NB4 (cell line): ENCODE measurements at regions not wholly inside any gene's neighbourhood (a gene's known extent, or its start where the extent isn't known, plus 50 kb on each side); places are given as distances from the start of the nearest gene placed in this dataset.

Experiments
- DNase-seq: peaks from one replicate; pipeline ENCODE4 v3.0.0; 2010; ENCODE audit warnings: low read depth
- H3K4me3 ChIP-seq: one replicate; pipeline ENCODE4 v1.5.1; 2011; ENCODE audit warnings: mild to moderate bottlenecking, low read depth, low read length, moderate library complexity
- CTCF ChIP-seq: IDR thresholded peaks from one replicate; pipeline ENCODE4 v1.5.1; 2012; ENCODE audit warnings: low read depth, low read length
- MAX ChIP-seq: IDR thresholded peaks from 2 replicates; pipeline ENCODE4 v1.6.1; 2011; ENCODE audit warnings: low read depth, low read length
- MYC ChIP-seq: IDR thresholded peaks from 2 replicates; pipeline ENCODE4 v1.6.1; 2011; ENCODE audit warnings: low read depth, low read length
- POLR2A ChIP-seq: IDR thresholded peaks from 2 replicates; pipeline ENCODE4 v1.6.1; 2011; ENCODE audit warnings: mild to moderate bottlenecking; ENCODE audit not compliant: insufficient read length; ENCODE audit errors: extremely low read depth

GRCh38 chr9:126276056-126276728 lies 50.4 kb upstream of the MVB12B start:
- H3K4me3 ChIP-seq = no peak overlapping the region
- TF ChIP-seq POLR2A (no peak), MAX (no peak), CTCF (no peak), MYC (no peak)
- no peak for DNase-seq
